Liver (tissue), 8 donors: ENCODE measurements at regions not wholly inside any gene's neighbourhood (a gene's known extent, or its start where the extent isn't known, plus 50 kb on each side); places are given as distances from the start of the nearest gene placed in this dataset.

ENCODE experiments used
- DNase-seq: peaks from one replicate; pipeline ENCODE4 v3.0.0-alpha.2; 2017; ENCODE audit warnings: low spot score
- H3K27ac ChIP-seq, 2 donors: one replicate each; pipeline ENCODE4 v1.7.0; 2013; ENCODE audit warnings: inconsistent platforms in 2 of 2, low read length in 2 of 2, control low read depth in 1 of 2, low read depth in 1 of 2, mild to moderate bottlenecking in 1 of 2
- H3K27me3 ChIP-seq, 4 donors: one replicate each; pipeline versions ENCODE4 v1.6.1 to v1.7.0; 2013; ENCODE audit warnings: low read length in 3 of 4, inconsistent platforms in 1 of 4, mild to moderate bottlenecking in 1 of 4, moderate library complexity in 1 of 4; ENCODE audit not compliant: control insufficient read depth in 4 of 4, insufficient read depth in 4 of 4
- H3K36me3 ChIP-seq, 4 donors: one replicate each; pipeline versions ENCODE4 v1.6.1 to v1.7.0; 2013; ENCODE audit warnings: low read length in 3 of 4, mild to moderate bottlenecking in 3 of 4, low read depth in 1 of 4, moderate library complexity in 1 of 4; ENCODE audit not compliant: control insufficient read depth in 4 of 4, insufficient read depth in 3 of 4
- H3K4me1 ChIP-seq, 4 donors: one replicate each; pipeline versions ENCODE4 v1.6.1 to v1.7.0; 2013; ENCODE audit warnings: low read length in 3 of 4, mild to moderate bottlenecking in 3 of 4, moderate library complexity in 1 of 4; ENCODE audit not compliant: control insufficient read depth in 4 of 4, insufficient read depth in 4 of 4
- H3K4me3 ChIP-seq, 3 donors: one replicate each; pipeline versions ENCODE4 v1.6.1 to v1.7.0; 2013; ENCODE audit warnings: low read length in 3 of 3, control low read depth in 1 of 3, low read depth in 1 of 3, mild to moderate bottlenecking in 1 of 3
- H3K9ac ChIP-seq, 2 donors: one replicate each; pipeline ENCODE4 v1.7.0; 2013; ENCODE audit warnings: low read length in 2 of 2, mild to moderate bottlenecking in 2 of 2, moderate library complexity in 2 of 2, control low read depth in 1 of 2, low read depth in 1 of 2
- H3K9me3 ChIP-seq, 4 donors: one replicate each; pipeline versions ENCODE4 v1.6.1 to v1.7.0; 2013; ENCODE audit warnings: low read length in 3 of 4; ENCODE audit not compliant: control insufficient read depth in 4 of 4
- ATF3 ChIP-seq: IDR thresholded peaks from 2 replicates; pipeline ENCODE4 v1.6.1; 2016; ENCODE audit warnings: antibody characterized with exemption
- CTCF ChIP-seq: fragments of 150-350 bp; IDR thresholded peaks from 2 replicates; pipeline ENCODE4 v1.5.1; 2017; ENCODE audit warnings: improper control_type of control experiment, low read depth, low read length; ENCODE audit not compliant: missing input control
- EGR1 ChIP-seq, 2 donors: IDR thresholded peaks; 2 replicates each; pipeline ENCODE4 v1.6.1; 2016 to 2018; ENCODE audit warnings: antibody characterized with exemption in 2 of 2, low read depth in 2 of 2
- FOXA1 ChIP-seq: IDR thresholded peaks from 2 replicates; pipeline ENCODE4 v1.6.1; 2016; ENCODE audit warnings: antibody characterized with exemption
- FOXA2 ChIP-seq: IDR thresholded peaks from 2 replicates; pipeline ENCODE4 v1.6.1; 2016; ENCODE audit warnings: antibody characterized with exemption
- GABPA ChIP-seq, 2 donors: IDR thresholded peaks in 1 of 2; conservative IDR thresholded peaks in 1 of 2; 2 replicates each; pipeline ENCODE4 v1.6.1; 2016; ENCODE audit warnings: antibody characterized with exemption in 2 of 2, mild to moderate bottlenecking in 1 of 2, moderate library complexity in 1 of 2
- HNF4A ChIP-seq, 2 donors: conservative IDR thresholded peaks; 2 replicates each; pipeline ENCODE4 v1.6.1; 2016; ENCODE audit warnings: antibody characterized with exemption in 2 of 2, mild to moderate bottlenecking in 2 of 2
- HNF4G ChIP-seq: IDR thresholded peaks from 2 replicates; pipeline ENCODE4 v1.6.1; 2016; ENCODE audit warnings: antibody characterized with exemption
- JUND ChIP-seq, 2 donors: IDR thresholded peaks; 2 replicates each; pipeline ENCODE4 v1.6.1; 2016; ENCODE audit warnings: antibody characterized with exemption in 2 of 2
- NR2F2 ChIP-seq: IDR thresholded peaks from 2 replicates; pipeline ENCODE4 v1.6.1; 2016; ENCODE audit warnings: antibody characterized with exemption
- RAD21 ChIP-seq, 2 donors: IDR thresholded peaks; 2 replicates each; pipeline ENCODE4 v1.6.1; 2016; ENCODE audit warnings: antibody characterized with exemption in 2 of 2, mild to moderate bottlenecking in 2 of 2
- RXRA ChIP-seq, 2 donors: IDR thresholded peaks; 2 replicates each; pipeline ENCODE4 v1.6.1; 2017 to 2018; ENCODE audit warnings: antibody characterized with exemption in 2 of 2, mild to moderate bottlenecking in 1 of 2
- SP1 ChIP-seq: IDR thresholded peaks from 2 replicates; pipeline ENCODE4 v1.6.1; 2018; ENCODE audit warnings: antibody characterized with exemption, mild to moderate bottlenecking
- TAF1 ChIP-seq: conservative IDR thresholded peaks from 2 replicates; pipeline ENCODE4 v1.6.1; 2016; ENCODE audit warnings: antibody characterized with exemption, mild to moderate bottlenecking
- YY1 ChIP-seq: IDR thresholded peaks from 2 replicates; pipeline ENCODE4 v1.6.1; 2016; ENCODE audit warnings: antibody characterized with exemption, mild to moderate bottlenecking
- WGBS: extraction: QIAGEN DNeasy Blood & Tissue Kit; methylation state at CpG from one replicate; pipeline ENCODE4 v1.1.7; 2013; 5-methylcytosine and 5-hydroxymethylcytosine counted together
- TF ChIP-seq, protein P1 (sequence below): IDR thresholded peaks from 2 replicates; pipeline ENCODE4 v1.6.1; 2016; ENCODE audit warnings: antibody characterized with exemption
- TF ChIP-seq, protein P2 (sequence below): IDR thresholded peaks from 2 replicates; pipeline ENCODE4 v1.6.1; 2016; ENCODE audit warnings: antibody characterized with exemption
- TF ChIP-seq, protein P3 (sequence below): IDR thresholded peaks from 2 replicates; pipeline ENCODE4 v1.6.1; 2016; ENCODE audit warnings: antibody characterized with exemption, mild to moderate bottlenecking
- donor health status: healthy.
- donor health status: healthy.
- donor health status: healthy.
- donor health status: healthy.
- donor health status: healthy.

DNA sequence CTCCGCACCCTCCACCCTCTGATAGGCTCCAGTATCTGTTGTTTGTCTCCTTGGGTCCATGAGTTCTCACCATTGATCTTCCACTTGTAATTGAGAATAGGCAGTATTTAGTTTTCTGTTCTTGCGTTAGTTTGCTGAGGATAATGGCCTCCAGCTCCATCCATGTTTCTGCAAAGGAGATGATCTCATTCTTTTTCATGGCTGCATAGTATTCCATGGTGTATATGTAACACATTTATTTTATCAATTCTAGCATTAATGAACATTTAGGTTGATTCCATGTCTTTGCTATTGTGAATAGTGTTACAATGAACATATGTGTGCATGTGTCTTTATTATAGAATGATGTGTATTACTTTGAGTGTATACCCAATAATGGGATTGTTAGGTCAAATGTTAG is 814.6 kb upstream of the FRG1 start:
- Histone ChIP-seq H3K4me1 (no peaks in the 10 kb centered on the region), H3K27ac (no peak overlapping the region), H3K36me3 (no peaks in the 10 kb centered on the region), H3K9me3 (no peaks in the 10 kb centered on the region), H3K27me3 (no peaks in the 10 kb centered on the region), H3K4me3 (no peak overlapping the region), H3K9ac (no peak overlapping the region)
- 58% methylated on average over 2 of the region's 2 CpGs for WGBS
- no peak for DNase-seq
- no peak for TF ChIP-seq NR2F2
- TF ChIP-seq SP1, result no peak
- TF ChIP-seq HNF4A (conservative IDR thresholded peaks at IDR 0.05), result no peak
- TF ChIP-seq CTCF, result no peak
- TF ChIP-seq FOXA1, result no peak
- no peak for TF ChIP-seq TAF1
- no peak for TF ChIP-seq RAD21 (IDR thresholded peaks at IDR 0.05)
- TF ChIP-seq HNF4G, result no peak
- no peak for TF ChIP-seq GABPA (IDR thresholded peaks at IDR 0.05 in 1 of 2, conservative IDR thresholded peaks at IDR 0.05 in 1 of 2)
- no peak for TF ChIP-seq YY1
- no peak for TF ChIP-seq FOXA2
- no peak for TF ChIP-seq JUND (IDR thresholded peaks at IDR 0.05)
- TF ChIP-seq ATF3, result no peak
- TF ChIP-seq, protein P1, sequence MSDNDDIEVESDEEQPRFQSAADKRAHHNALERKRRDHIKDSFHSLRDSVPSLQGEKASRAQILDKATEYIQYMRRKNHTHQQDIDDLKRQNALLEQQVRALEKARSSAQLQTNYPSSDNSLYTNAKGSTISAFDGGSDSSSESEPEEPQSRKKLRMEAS, result no peak
- TF ChIP-seq, protein P2, sequence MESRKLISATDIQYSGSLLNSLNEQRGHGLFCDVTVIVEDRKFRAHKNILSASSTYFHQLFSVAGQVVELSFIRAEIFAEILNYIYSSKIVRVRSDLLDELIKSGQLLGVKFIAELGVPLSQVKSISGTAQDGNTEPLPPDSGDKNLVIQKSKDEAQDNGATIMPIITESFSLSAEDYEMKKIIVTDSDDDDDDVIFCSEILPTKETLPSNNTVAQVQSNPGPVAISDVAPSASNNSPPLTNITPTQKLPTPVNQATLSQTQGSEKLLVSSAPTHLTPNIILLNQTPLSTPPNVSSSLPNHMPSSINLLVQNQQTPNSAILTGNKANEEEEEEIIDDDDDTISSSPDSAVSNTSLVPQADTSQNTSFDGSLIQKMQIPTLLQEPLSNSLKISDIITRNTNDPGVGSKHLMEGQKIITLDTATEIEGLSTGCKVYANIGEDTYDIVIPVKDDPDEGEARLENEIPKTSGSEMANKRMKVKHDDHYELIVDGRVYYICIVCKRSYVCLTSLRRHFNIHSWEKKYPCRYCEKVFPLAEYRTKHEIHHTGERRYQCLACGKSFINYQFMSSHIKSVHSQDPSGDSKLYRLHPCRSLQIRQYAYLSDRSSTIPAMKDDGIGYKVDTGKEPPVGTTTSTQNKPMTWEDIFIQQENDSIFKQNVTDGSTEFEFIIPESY, result no peak
- no peak for TF ChIP-seq RXRA (IDR thresholded peaks at IDR 0.05)
- TF ChIP-seq EGR1 (IDR thresholded peaks at IDR 0.05; ENCODE audit: low read depth in 2 of 2), result no peak
- TF ChIP-seq, protein P3, sequence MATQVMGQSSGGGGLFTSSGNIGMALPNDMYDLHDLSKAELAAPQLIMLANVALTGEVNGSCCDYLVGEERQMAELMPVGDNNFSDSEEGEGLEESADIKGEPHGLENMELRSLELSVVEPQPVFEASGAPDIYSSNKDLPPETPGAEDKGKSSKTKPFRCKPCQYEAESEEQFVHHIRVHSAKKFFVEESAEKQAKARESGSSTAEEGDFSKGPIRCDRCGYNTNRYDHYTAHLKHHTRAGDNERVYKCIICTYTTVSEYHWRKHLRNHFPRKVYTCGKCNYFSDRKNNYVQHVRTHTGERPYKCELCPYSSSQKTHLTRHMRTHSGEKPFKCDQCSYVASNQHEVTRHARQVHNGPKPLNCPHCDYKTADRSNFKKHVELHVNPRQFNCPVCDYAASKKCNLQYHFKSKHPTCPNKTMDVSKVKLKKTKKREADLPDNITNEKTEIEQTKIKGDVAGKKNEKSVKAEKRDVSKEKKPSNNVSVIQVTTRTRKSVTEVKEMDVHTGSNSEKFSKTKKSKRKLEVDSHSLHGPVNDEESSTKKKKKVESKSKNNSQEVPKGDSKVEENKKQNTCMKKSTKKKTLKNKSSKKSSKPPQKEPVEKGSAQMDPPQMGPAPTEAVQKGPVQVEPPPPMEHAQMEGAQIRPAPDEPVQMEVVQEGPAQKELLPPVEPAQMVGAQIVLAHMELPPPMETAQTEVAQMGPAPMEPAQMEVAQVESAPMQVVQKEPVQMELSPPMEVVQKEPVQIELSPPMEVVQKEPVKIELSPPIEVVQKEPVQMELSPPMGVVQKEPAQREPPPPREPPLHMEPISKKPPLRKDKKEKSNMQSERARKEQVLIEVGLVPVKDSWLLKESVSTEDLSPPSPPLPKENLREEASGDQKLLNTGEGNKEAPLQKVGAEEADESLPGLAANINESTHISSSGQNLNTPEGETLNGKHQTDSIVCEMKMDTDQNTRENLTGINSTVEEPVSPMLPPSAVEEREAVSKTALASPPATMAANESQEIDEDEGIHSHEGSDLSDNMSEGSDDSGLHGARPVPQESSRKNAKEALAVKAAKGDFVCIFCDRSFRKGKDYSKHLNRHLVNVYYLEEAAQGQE, result no peak

GRCh38 chr4:189128341-189128740 is 812.3 kb upstream of the FRG1 start:
- no peak for DNase-seq
- TF ChIP-seq NR2F2, result no peak
- TF ChIP-seq GABPA (IDR thresholded peaks at IDR 0.05 in 1 of 2, conservative IDR thresholded peaks at IDR 0.05 in 1 of 2), result no peak
- TF ChIP-seq ATF3, result no peak
- no peak for TF ChIP-seq HNF4A (conservative IDR thresholded peaks at IDR 0.05)
- TF ChIP-seq FOXA2, result no peak
- TF ChIP-seq RXRA (IDR thresholded peaks at IDR 0.05), result no peak
- TF ChIP-seq SP1, result no peak
- TF ChIP-seq, protein P3, result no peak
- TF ChIP-seq TAF1, result no peak
- no peak for TF ChIP-seq FOXA1
- no peak for TF ChIP-seq JUND (IDR thresholded peaks at IDR 0.05)
- TF ChIP-seq RAD21 (IDR thresholded peaks at IDR 0.05), result no peak
- TF ChIP-seq, protein P1, result no peak

More at GRCh38 chr4:189128341-189128740, 812.3 kb upstream of the FRG1 start:
- WGBS, result 78% methylated on average over 4 of the region's 4 CpGs
- H3K4me1 ChIP-seq, result no peaks in the 10 kb centered on the region
- no peak overlapping the region for H3K27ac ChIP-seq
- H3K9ac ChIP-seq, result no peak overlapping the region
- no peaks in the 10 kb centered on the region for H3K9me3 ChIP-seq
- no peaks in the 10 kb centered on the region for H3K27me3 ChIP-seq
- no peaks in the 10 kb centered on the region for H3K36me3 ChIP-seq
- H3K4me3 ChIP-seq, result no peak overlapping the region
